ENCODE measurements at regions not wholly inside any gene's neighbourhood (a gene's known extent, or its start where the extent isn't known, plus 50 kb on each side); places are given as distances from the start of the nearest gene placed in this dataset.

DNA sequence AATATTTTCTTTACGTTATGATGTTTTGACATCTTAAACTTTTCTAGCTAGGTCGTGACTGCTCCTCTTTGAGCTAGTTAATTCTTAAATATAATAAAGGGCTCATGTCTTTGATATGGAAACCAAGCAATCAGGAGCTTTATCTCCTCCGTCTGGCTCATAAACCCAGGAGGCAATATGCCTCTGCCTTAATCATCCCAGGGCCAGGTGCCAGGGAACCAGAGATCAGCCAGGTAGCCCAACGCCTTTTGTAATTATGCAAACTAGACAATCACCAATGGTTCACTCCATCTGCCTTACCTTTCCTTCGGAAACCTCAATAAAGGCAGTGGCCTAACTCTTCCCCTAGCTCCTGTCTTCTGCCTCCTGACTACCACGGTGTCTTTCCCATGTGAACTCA is 213.7 kb downstream of the KCNJ3 start:
- no peak for DNase-seq (ENCODE audit: low read depth in 2 of 2)

DNA sequence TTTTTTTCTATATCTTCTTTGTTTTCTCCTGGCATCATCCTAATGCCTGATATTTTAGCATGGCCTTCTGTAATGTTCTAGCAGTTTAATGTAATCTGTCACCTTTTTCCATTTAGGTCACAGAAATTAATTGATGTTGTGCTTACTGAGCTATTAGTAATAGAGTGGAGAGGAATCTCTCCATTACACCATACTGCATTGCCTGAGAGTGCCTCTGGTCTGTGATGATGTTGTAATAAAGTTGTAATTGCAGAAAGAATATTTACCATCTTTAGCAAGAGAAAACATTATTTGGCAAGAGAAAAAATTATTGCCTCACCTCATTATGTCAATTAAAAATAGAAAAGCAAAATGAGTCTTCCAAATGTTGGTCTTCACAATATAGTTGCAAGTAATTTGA is 213.2 kb downstream of the KCNJ3 start:
- no peak for DNase-seq (ENCODE audit: low read depth in 2 of 2)

GRCh38 chr2:154910701-154911100 is 212.2 kb downstream of the KCNJ3 start:
- DNase-seq (ENCODE audit: low read depth in 2 of 2): no peak

GRCh38 chr2:154908327-154908726 is 209.8 kb downstream of the KCNJ3 start:
- no peak for DNase-seq (ENCODE audit: low read depth in 2 of 2)
